Fibroblast of gingiva (primary cell): ENCODE measurements at regions not wholly inside any gene's neighbourhood (a gene's known extent, or its start where the extent isn't known, plus 50 kb on each side); places are given as distances from the start of the nearest gene placed in this dataset.

Experiments used
- DNase-seq: peaks from one replicate; pipeline ENCODE4 v3.0.0-alpha.2; 2011; ENCODE audit warnings: low read depth

- no peak for DNase-seq
These were observed 474.2 kb upstream of the ZNF385D start for GRCh38 chr3:22225161-22225560.

- DNase-seq = no peak
These were observed 477.7 kb upstream of the ZNF385D start for GRCh38 chr3:22228705-22229104.

GRCh38 chr3:22231061-22231460 lies 480.1 kb upstream of the ZNF385D start:
- DNase-seq = no peak

GRCh38 chr3:22236490-22237270 lies 485.7 kb upstream of the ZNF385D start:
- DNase-seq = no peak

- no peak for DNase-seq
These were observed 488.0 kb upstream of the ZNF385D start for GRCh38 chr3:22239011-22239410.

- DNase-seq = no peak
These were observed 490.1 kb upstream of the ZNF385D start for GRCh38 chr3:22241110-22241509.

GRCh38 chr3:22244761-22245521 lies 493.9 kb upstream of the ZNF385D start:
- DNase-seq = peak; percentile 80

GRCh38 chr3:22245811-22246583 lies 495.0 kb upstream of the ZNF385D start:
- DNase-seq = no peak

GRCh38 chr3:22249658-22250057 lies 498.6 kb upstream of the ZNF385D start:
- DNase-seq = no peak

GRCh38 chr3:22257252-22257651 lies 506.2 kb upstream of the ZNF385D start:
- DNase-seq = no peak

- no peak for DNase-seq
These were observed 511.4 kb upstream of the ZNF385D start for GRCh38 chr3:22262386-22262785.

GRCh38 chr3:22263042-22263441 lies 512.0 kb upstream of the ZNF385D start:
- peak; percentile 69 for DNase-seq

GRCh38 chr3:22265403-22265802 lies 514.4 kb upstream of the ZNF385D start:
- no peak for DNase-seq

- peak; percentile 14 for DNase-seq
These were observed 518.8 kb upstream of the ZNF385D start for GRCh38 chr3:22269831-22270230.

GRCh38 chr3:22276351-22276750 lies 525.3 kb upstream of the ZNF385D start:
- DNase-seq = no peak

- no peak for DNase-seq
These were observed 533.5 kb upstream of the ZNF385D start for GRCh38 chr3:22284559-22284958.

- no peak for DNase-seq
These were observed 537.7 kb upstream of the ZNF385D start for GRCh38 chr3:22288756-22289155.

- no peak for DNase-seq
These were observed 541.7 kb upstream of the ZNF385D start for GRCh38 chr3:22292681-22293080.

- DNase-seq = peak; percentile 20
These were observed 545.6 kb upstream of the ZNF385D start for GRCh38 chr3:22296601-22297000.

GRCh38 chr3:22297436-22297835 lies 546.4 kb upstream of the ZNF385D start:
- DNase-seq = no peak

- no peak for DNase-seq
These were observed 555.4 kb upstream of the ZNF385D start for GRCh38 chr3:22306454-22306853.

- no peak for DNase-seq
These were observed 557.9 kb upstream of the ZNF385D start for GRCh38 chr3:22308871-22309270.

- DNase-seq = no peak
These were observed 564.9 kb upstream of the ZNF385D start for GRCh38 chr3:22315925-22316324.
